OCI-LY3 (cell line): ENCODE measurements at regions not wholly inside any gene's neighbourhood (a gene's known extent, or its start where the extent isn't known, plus 50 kb on each side); places are given as distances from the start of the nearest gene placed in this dataset.

Experiments
- H2AFZ ChIP-seq: fragments of 200-600, 300-600 bp; shearing (Covaris generic); 2 replicates; pipeline ENCODE4 v1.6.0; 2014; ENCODE audit warnings: antibody characterized with exemption, low read depth, low read length
- H3K27ac ChIP-seq: fragments of 200-600, 300-600 bp; sonication (generic); 2 replicates; pipeline ENCODE4 v1.5.1; 2014; ENCODE audit warnings: mild to moderate bottlenecking, low read length, moderate library complexity, mixed read lengths
- H3K27me3 ChIP-seq: fragments of 200-600, 300-600 bp; sonication (generic); 2 replicates; pipeline ENCODE4 v1.6.1; 2014; ENCODE audit warnings: low read depth, low read length, mixed read lengths
- H3K36me3 ChIP-seq: fragments of 200-600, 300-600 bp; sonication (generic); replicated peaks from 2 replicates; pipeline ENCODE3; 2014; ENCODE audit warnings: low read depth, low read length, mixed read lengths
- H3K4me1 ChIP-seq: fragments of 300-600, 200-600 bp; sonication (generic); 2 replicates; pipeline ENCODE4 v1.6.1; 2014; ENCODE audit warnings: low read length, mixed read lengths
- H3K4me2 ChIP-seq: fragments of 200-600, 300-600 bp; sonication (generic); 2 replicates; pipeline ENCODE4 v1.6.1; 2014; ENCODE audit warnings: low read length, mixed read lengths
- H3K4me3 ChIP-seq: fragments of 300-600, 200-600 bp; sonication (generic); 2 replicates; pipeline ENCODE4 v1.5.1; 2014; ENCODE audit warnings: antibody characterized with exemption, mild to moderate bottlenecking, low read length, moderate library complexity
- H3K79me2 ChIP-seq: fragments of 300-600, 200-600 bp; shearing (Covaris generic); 2 replicates; pipeline ENCODE4 v1.6.1; 2014; ENCODE audit warnings: mild to moderate bottlenecking, low read length, mixed read lengths
- H3K9ac ChIP-seq: fragments of 300-600, 200-600 bp; shearing (Covaris generic); 2 replicates; pipeline ENCODE4 v1.6.0; 2014; ENCODE audit warnings: mild to moderate bottlenecking, low read length, moderate library complexity
- H3K9me3 ChIP-seq: fragments of 200-600, 300-600 bp; shearing (Covaris generic); 2 replicates; pipeline ENCODE4 v1.6.1; 2014; ENCODE audit warnings: low read length, mixed read lengths; ENCODE audit not compliant: insufficient read depth
- H4K20me1 ChIP-seq: fragments of 200-600, 300-600 bp; sonication (generic); 2 replicates; pipeline ENCODE4 v1.6.1; 2016; ENCODE audit warnings: low read length, mixed read lengths; ENCODE audit not compliant: insufficient read depth
- CTCF ChIP-seq: fragments of 200-600, 300-600 bp; sonication (generic); IDR thresholded peaks from 2 replicates; pipeline ENCODE4 v1.5.1; 2014; ENCODE audit warnings: antibody characterized with exemption, low read length, low read depth
- EZH2phosphoT487 ChIP-seq: fragments of 200-600 bp; shearing (Covaris generic); IDR thresholded peaks from 2 replicates; pipeline ENCODE4 v1.6.1; 2018; ENCODE audit warnings: antibody characterized with exemption, mixed run types, low read depth

GRCh38 chr11:122336706-122337105 is 220.7 kb upstream of the BLID start:
- Histone ChIP-seq H3K9me3 (no peaks in the 10 kb centered on the region), H3K4me2 (no peak overlapping the region), H2AFZ (no peak overlapping the region), H4K20me1 (no peaks in the 10 kb centered on the region), H3K27me3 (peaks cover 18% of the 10 kb centered on the region), H3K4me1 (no peaks in the 10 kb centered on the region), H3K79me2 (no peaks in the 10 kb centered on the region), H3K27ac (no peak overlapping the region), H3K9ac (no peak overlapping the region), H3K4me3 (no peak overlapping the region), H3K36me3 (no peaks in the 10 kb centered on the region)
- TF ChIP-seq CTCF, result no peak
- TF ChIP-seq EZH2phosphoT487, result no peak

- Histone ChIP-seq H3K27me3 (peaks cover 18% of the 10 kb centered on the region), H2AFZ (no peak overlapping the region)
Measured at GRCh38 chr11:122334546-122335339, 218.7 kb upstream of the BLID start.

GRCh38 chr11:122333467-122333866 is 217.5 kb upstream of the BLID start:
- Histone ChIP-seq H4K20me1 (no peaks in the 10 kb centered on the region), H3K79me2 (no peaks in the 10 kb centered on the region), H3K4me3 (no peak overlapping the region), H3K9me3 (no peaks in the 10 kb centered on the region), H3K36me3 (no peaks in the 10 kb centered on the region), H3K4me2 (no peak overlapping the region), H3K27me3 (peaks cover 18% of the 10 kb centered on the region), H3K9ac (no peak overlapping the region), H3K27ac (no peak overlapping the region), H3K4me1 (no peaks in the 10 kb centered on the region), H2AFZ (no peak overlapping the region)
- TF ChIP-seq CTCF (no peak), EZH2phosphoT487 (no peak)

More at GRCh38 chr11:122334546-122335339, 218.7 kb upstream of the BLID start:
- Histone ChIP-seq H3K4me3 (no peak overlapping the region), H3K27ac (no peak overlapping the region), H3K36me3 (no peaks in the 10 kb centered on the region), H3K4me2 (no peak overlapping the region), H3K79me2 (no peaks in the 10 kb centered on the region), H4K20me1 (no peaks in the 10 kb centered on the region), H3K9me3 (no peaks in the 10 kb centered on the region), H3K9ac (no peak overlapping the region), H3K4me1 (no peaks in the 10 kb centered on the region)
- TF ChIP-seq CTCF (no peak), EZH2phosphoT487 (no peak)

GRCh38 chr11:122331079-122331478 is 215.1 kb upstream of the BLID start:
- H4K20me1 ChIP-seq, result no peaks in the 10 kb centered on the region
- H3K4me1 ChIP-seq, result no peaks in the 10 kb centered on the region

More at GRCh38 chr11:122331079-122331478, 215.1 kb upstream of the BLID start:
- Histone ChIP-seq H3K4me2 (no peak overlapping the region), H3K9ac (no peak overlapping the region), H2AFZ (no peak overlapping the region), H3K9me3 (no peaks in the 10 kb centered on the region), H3K27ac (no peak overlapping the region), H3K4me3 (no peak overlapping the region), H3K36me3 (no peaks in the 10 kb centered on the region), H3K79me2 (no peaks in the 10 kb centered on the region), H3K27me3 (peaks cover 18% of the 10 kb centered on the region)
- TF ChIP-seq CTCF (no peak), EZH2phosphoT487 (no peak)
